Caco-2 (cell line): ENCODE measurements at regions not wholly inside any gene's neighbourhood (a gene's known extent, or its start where the extent isn't known, plus 50 kb on each side); places are given as distances from the start of the nearest gene placed in this dataset.

ENCODE experiments used
- BruUV-seq: library from RNA; stranded (reverse); fragments of 400-500 nt; replicated peaks from 2 replicates; lab custom pipeline; 2021; lab: Mats Ljungman, UMichigan
- CTCF ChIA-PET: fragments of 300-600 bp; sonication (Branson Sonifier 250); formaldehyde crosslinking; loops from one replicate; lab custom pipeline; 2022; ENCODE audit warnings: antibody characterized with exemption; lab: Charles Lee
- POLR2A ChIA-PET: fragments of 300-600 bp; sonication (Branson Sonifier 250); formaldehyde crosslinking; loops from one replicate; lab custom pipeline; 2022; ENCODE audit warnings: antibody characterized with exemption; lab: Charles Lee
- DNase-seq, 2 experiments: peaks; one replicate each; pipeline versions ENCODE4 v3.0.0 to v3.0.0-alpha.2; 2020 to 2022
- H3K27me3 ChIP-seq: replicated peaks from 2 replicates; pipeline ENCODE4 v1.6.0; 2011; ENCODE audit warnings: low read length; ENCODE audit not compliant: control insufficient read depth, insufficient read depth
- H3K36me3 ChIP-seq: 2 replicates; pipeline ENCODE4 v1.5.1; 2011; ENCODE audit warnings: low read length; ENCODE audit not compliant: control insufficient read depth, insufficient read depth
- H3K4me1 ChIP-seq: fragments of 250-450 bp; sonication (Bioruptor Pico); 2 replicates; pipeline ENCODE4 v1.5.1; 2020; ENCODE audit warnings: mild to moderate bottlenecking
- H3K4me3 ChIP-seq: 2 replicates; pipeline ENCODE4 v1.5.1; 2011; ENCODE audit warnings: low read depth, mild to moderate bottlenecking, control low read depth, low read length
- H3K9me3 ChIP-seq: fragments of 250-450 bp; sonication (Bioruptor Pico); 2 replicates; pipeline ENCODE4 v1.5.1; 2020; ENCODE audit warnings: mild to moderate bottlenecking, moderate library complexity
- H3K27ac Mint-ChIP-seq: one replicate; pipeline ENCODE4 v1.8.0; 2022; ENCODE audit warnings: mixed read lengths; ENCODE audit not compliant: unreplicated experiment
- H3K27me3 Mint-ChIP-seq: one replicate; pipeline ENCODE4 v1.8.0; 2022; ENCODE audit warnings: mixed read lengths; ENCODE audit not compliant: insufficient read depth, unreplicated experiment
- H3K36me3 Mint-ChIP-seq: one replicate; pipeline ENCODE4 v1.8.0; 2022; ENCODE audit warnings: mild to moderate bottlenecking, mixed read lengths; ENCODE audit not compliant: insufficient read depth, unreplicated experiment
- H3K4me1 Mint-ChIP-seq: one replicate; pipeline ENCODE4 v1.8.0; 2022; ENCODE audit warnings: low read depth, mixed read lengths; ENCODE audit not compliant: unreplicated experiment
- H3K4me3 Mint-ChIP-seq: one replicate; pipeline ENCODE4 v1.8.0; 2022; ENCODE audit warnings: mild to moderate bottlenecking, moderate library complexity, mixed read lengths; ENCODE audit not compliant: unreplicated experiment
- H3K9me3 Mint-ChIP-seq: one replicate; pipeline ENCODE4 v1.8.0; 2022; ENCODE audit warnings: mixed read lengths; ENCODE audit not compliant: unreplicated experiment
- intact Hi-C: fragments of 100-400 bp; cut with micrococcal nuclease; formaldehyde crosslinking; loops from one replicate; pipeline ENCODE4 v1.10.0; 2022; ENCODE audit not compliant: unreplicated experiment
- TF ChIP-seq, protein P1 (sequence below), 2 experiments: fragments of 200-600 bp in 1 of 2; IDR thresholded peaks; 1 replicate in 1 of 2; 2 replicates in 1 of 2; pipeline versions ENCODE4 v1.5.1 to v1.8.0; 2011 to 2022; ENCODE audit warnings: antibody characterized with exemption in 1 of 2, control low read depth in 1 of 2, inconsistent platforms in 1 of 2, low read depth in 1 of 2, low read length in 1 of 2, mild to moderate bottlenecking in 1 of 2, moderate library complexity in 1 of 2; ENCODE audit not compliant: insufficient read depth in 1 of 2, severe bottlenecking in 1 of 2, unreplicated experiment in 1 of 2

DNA sequence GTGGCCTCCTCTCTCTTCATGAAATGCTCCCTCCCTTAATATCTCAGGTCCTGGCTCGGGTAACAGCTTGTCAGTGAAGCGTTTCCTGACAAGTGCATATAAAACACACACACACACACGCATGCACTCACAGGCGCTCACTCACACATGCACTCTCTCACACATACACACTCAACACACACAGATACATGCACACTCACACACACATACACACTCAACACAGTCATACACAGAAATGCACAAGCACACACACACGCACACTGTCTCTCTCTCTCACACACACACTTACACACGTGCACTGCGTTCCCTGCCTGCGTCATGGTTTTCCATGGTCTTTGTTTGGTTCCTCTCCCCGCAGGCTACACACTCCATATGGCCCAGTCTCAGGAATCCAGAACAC is 344.1 kb downstream of the UQCRFS1 start:
- no peak overlapping the region for H3K4me3 ChIP-seq
- no peaks in the 10 kb centered on the region; the same call in 1 of the 2 replicates for H3K9me3 ChIP-seq
- TF ChIP-seq, protein P1, sequence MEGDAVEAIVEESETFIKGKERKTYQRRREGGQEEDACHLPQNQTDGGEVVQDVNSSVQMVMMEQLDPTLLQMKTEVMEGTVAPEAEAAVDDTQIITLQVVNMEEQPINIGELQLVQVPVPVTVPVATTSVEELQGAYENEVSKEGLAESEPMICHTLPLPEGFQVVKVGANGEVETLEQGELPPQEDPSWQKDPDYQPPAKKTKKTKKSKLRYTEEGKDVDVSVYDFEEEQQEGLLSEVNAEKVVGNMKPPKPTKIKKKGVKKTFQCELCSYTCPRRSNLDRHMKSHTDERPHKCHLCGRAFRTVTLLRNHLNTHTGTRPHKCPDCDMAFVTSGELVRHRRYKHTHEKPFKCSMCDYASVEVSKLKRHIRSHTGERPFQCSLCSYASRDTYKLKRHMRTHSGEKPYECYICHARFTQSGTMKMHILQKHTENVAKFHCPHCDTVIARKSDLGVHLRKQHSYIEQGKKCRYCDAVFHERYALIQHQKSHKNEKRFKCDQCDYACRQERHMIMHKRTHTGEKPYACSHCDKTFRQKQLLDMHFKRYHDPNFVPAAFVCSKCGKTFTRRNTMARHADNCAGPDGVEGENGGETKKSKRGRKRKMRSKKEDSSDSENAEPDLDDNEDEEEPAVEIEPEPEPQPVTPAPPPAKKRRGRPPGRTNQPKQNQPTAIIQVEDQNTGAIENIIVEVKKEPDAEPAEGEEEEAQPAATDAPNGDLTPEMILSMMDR (IDR thresholded peaks at IDR 0.05; ENCODE audit: insufficient read depth in 1 of 2, low read depth in 1 of 2, low read length in 1 of 2, severe bottlenecking in 1 of 2, unreplicated experiment in 1 of 2) = no peak
- POLR2A ChIA-PET = no interaction called here
- Mint-ChIP-seq H3K27me3 (peaks cover 12% of the 10 kb centered on the region), H3K4me3 (no peak overlapping the region), H3K4me1 (no peaks in the 10 kb centered on the region), H3K9me3 (no peaks in the 10 kb centered on the region), H3K36me3 (no peaks in the 10 kb centered on the region), H3K27ac (no peak overlapping the region)
- no peaks in the 10 kb centered on the region for H3K27me3 ChIP-seq
- CTCF ChIA-PET = no interaction called here
- no peaks in the 10 kb centered on the region for H3K36me3 ChIP-seq
- intact Hi-C loops = no loop called here
- DNase-seq = no peak
- BruUV-seq = no TSS peak
- H3K4me1 ChIP-seq = no peaks in the 10 kb centered on the region

DNA sequence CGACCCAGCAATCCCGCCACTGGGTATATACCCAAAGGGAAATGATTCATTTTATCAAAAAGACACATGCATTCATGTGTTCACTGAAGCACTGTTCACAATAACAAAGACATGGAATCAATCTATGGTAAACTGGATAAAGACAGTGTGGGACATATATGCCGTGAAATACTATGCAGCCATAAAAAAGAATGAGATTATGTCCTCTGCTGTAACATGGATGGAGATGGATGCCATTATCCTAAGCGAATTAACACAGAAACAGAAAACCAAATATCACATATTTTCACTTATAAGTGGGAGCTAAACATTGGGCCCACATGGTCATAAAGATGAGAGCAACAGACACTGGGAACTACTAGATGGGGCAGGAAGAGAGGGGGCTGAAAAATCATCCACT is 345.0 kb downstream of the UQCRFS1 start:
- POLR2A ChIA-PET = no interaction called here
- no peaks in the 10 kb centered on the region for H3K4me1 Mint-ChIP-seq
- Histone ChIP-seq H3K4me1 (no peaks in the 10 kb centered on the region), H3K4me3 (no peak overlapping the region), H3K27me3 (no peaks in the 10 kb centered on the region), H3K9me3 (no peaks in the 10 kb centered on the region; the same call in 1 of the 2 replicates), H3K36me3 (no peaks in the 10 kb centered on the region)
- TF ChIP-seq, protein P1 (IDR thresholded peaks at IDR 0.05; ENCODE audit: insufficient read depth in 1 of 2, low read depth in 1 of 2, low read length in 1 of 2, severe bottlenecking in 1 of 2, unreplicated experiment in 1 of 2) = no peak
- peaks cover 9% of the 10 kb centered on the region for H3K27me3 Mint-ChIP-seq
- intact Hi-C loops = no loop called here
- DNase-seq = no peak
- H3K36me3 Mint-ChIP-seq = no peaks in the 10 kb centered on the region
- no TSS peak for BruUV-seq
- H3K9me3 Mint-ChIP-seq = no peaks in the 10 kb centered on the region
- CTCF ChIA-PET = no interaction called here
- H3K27ac Mint-ChIP-seq = no peak overlapping the region
- no peak overlapping the region for H3K4me3 Mint-ChIP-seq

DNA sequence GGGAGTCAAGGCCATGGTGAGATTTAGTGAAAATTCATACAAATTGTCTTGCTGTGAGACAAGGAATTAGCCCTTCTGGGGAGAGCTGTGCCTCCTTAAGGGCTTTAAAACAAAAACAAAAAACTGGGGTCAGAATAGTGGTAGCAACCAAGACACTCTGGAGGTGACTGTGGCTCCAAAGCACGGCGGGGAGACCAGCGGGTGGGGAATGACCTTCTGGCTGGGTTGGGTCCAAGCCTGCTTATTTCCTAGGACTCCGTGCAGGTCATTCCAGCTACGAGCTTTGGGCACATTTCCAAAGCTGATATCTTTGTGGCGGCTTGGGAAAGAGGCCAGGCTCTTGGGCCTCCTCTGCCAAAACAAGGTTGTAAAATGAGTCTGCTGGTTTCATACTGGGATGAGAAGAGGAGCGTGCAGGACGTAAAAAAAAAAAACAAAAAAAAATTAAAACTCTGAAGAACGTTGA is 348.3 kb downstream of the UQCRFS1 start:
- TF ChIP-seq, protein P1 (IDR thresholded peaks at IDR 0.05; ENCODE audit: insufficient read depth in 1 of 2, low read depth in 1 of 2, low read length in 1 of 2, severe bottlenecking in 1 of 2, unreplicated experiment in 1 of 2) = no peak
- intact Hi-C loops = no loop called here
- Histone ChIP-seq H3K4me1 (no peaks in the 10 kb centered on the region), H3K4me3 (no peak overlapping the region), H3K36me3 (no peaks in the 10 kb centered on the region), H3K9me3 (no peaks in the 10 kb centered on the region; the same call in 1 of the 2 replicates), H3K27me3 (no peaks in the 10 kb centered on the region)
- BruUV-seq = no TSS peak
- no peak for DNase-seq
- H3K4me1 Mint-ChIP-seq = no peaks in the 10 kb centered on the region
- H3K36me3 Mint-ChIP-seq = no peaks in the 10 kb centered on the region
- no peaks in the 10 kb centered on the region for H3K9me3 Mint-ChIP-seq
- ChIA-PET POLR2A (no interaction called here), CTCF (no interaction called here)
- peaks cover 7% of the 10 kb centered on the region for H3K27me3 Mint-ChIP-seq
- H3K4me3 Mint-ChIP-seq = no peak overlapping the region
- H3K27ac Mint-ChIP-seq = no peak overlapping the region
